ENCODE measurements at regions not wholly inside any gene's neighbourhood (a gene's known extent, or its start where the extent isn't known, plus 50 kb on each side); places are given as distances from the start of the nearest gene placed in this dataset.

DNA sequence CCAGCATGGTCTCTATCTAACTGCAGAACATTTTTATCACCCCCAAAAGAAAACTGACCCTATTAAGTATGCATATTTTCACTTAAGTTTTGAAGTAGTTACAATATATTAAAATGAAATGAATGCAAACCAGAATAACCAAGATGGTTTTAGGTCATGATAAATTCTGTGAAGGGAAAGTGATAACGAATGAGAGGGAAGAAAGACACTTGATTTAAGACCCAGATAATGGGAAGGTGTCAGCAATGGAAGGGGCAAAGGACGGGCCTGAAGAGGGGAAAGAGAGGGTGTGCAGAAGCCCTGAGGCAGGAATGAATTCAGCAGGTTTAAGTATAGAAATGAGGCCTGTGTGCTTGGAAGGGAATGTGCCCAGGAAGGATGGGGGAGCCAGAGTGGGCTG is 61.1 kb upstream of the IGFBP3 start:
- H3K36me3 ChIP-seq (ENCODE audit: control insufficient read depth, insufficient read depth, low read length, severe bottlenecking) = no peaks in the 10 kb centered on the region
- H3K27me3 ChIP-seq (replicated peaks; ENCODE audit: control insufficient read depth, insufficient read depth, low read length) = no peaks in the 10 kb centered on the region
- H3K9me3 ChIP-seq (ENCODE audit: control insufficient read depth, low read length) = peaks cover 4% of the 10 kb centered on the region
- H3K4me3 ChIP-seq (ENCODE audit: low read length) = no peak overlapping the region
- H3K4me1 ChIP-seq (ENCODE audit: control insufficient read depth, insufficient read depth, low read length) = peaks cover 56% of the 10 kb centered on the region
- H3K9ac ChIP-seq (ENCODE audit: low read length) = no peak overlapping the region
- no peak for DNase-seq (ENCODE audit: low read depth)

DNA sequence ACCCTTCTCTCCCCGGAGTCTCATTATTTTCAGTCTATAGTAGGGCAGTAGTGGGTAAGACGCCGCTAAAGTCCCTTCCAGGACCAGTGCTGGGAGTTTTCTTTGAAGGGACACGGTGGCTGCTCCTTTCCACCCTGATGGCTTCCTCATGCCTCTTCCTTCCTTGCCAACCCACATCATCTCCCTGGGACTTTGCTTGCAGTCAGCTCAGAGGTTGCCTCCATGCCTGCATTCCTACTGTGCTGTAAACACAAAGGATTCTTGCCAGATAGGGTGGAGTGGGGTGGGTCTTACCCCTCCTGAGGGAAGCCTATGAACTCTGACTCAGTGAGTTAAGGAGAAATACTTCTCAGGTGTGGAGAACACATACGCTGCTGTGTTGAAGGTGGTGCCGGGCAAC is 59.9 kb upstream of the IGFBP3 start:
- peaks cover 4% of the 10 kb centered on the region for H3K9me3 ChIP-seq (ENCODE audit: control insufficient read depth, low read length)
- H3K4me1 ChIP-seq (ENCODE audit: control insufficient read depth, insufficient read depth, low read length) = peaks cover 56% of the 10 kb centered on the region
- H3K4me3 ChIP-seq (ENCODE audit: low read length) = no peak overlapping the region
- no peak for DNase-seq (ENCODE audit: low read depth)
- H3K9ac ChIP-seq (ENCODE audit: low read length) = no peak overlapping the region
- no peaks in the 10 kb centered on the region for H3K36me3 ChIP-seq (ENCODE audit: control insufficient read depth, insufficient read depth, low read length, severe bottlenecking)
- H3K27me3 ChIP-seq (replicated peaks; ENCODE audit: control insufficient read depth, insufficient read depth, low read length) = no peaks in the 10 kb centered on the region

DNA sequence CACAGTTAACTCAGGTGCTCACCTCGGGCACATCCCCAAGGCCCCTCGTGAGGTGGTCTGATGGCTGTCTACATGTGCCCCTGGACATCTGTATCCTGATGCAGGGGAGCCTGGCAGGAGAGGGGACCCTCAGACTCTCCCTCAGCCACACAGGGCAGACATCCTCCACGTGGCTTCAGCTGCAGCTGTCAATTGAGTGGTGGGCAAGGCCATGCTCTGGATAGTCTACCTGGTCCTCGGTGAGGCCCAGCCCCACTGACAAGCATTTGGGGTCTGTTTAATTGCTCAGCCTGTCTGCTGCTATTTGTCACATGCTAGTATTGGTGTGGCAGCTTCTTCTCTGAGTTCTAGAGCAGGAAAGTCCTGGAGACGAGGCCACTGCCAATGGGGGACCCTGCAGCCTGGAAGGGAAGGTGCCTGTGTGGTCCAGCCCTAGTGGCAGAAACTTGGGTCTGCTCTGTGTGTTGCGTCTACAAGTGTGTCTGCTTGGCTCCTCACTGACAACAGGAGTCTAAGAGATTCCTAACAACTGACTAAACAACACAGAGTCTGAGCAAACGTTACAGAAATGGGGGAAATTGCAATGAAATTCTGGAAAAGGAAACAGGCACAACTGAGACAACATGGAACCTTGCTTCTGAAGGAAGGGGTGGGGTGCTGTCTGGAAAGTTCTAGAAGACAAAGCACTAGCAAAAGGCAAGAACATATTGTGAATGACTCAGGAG is 59.3 kb upstream of the IGFBP3 start:
- Histone ChIP-seq H3K4me1 (ENCODE audit: control insufficient read depth, insufficient read depth, low read length) (peaks cover 56% of the 10 kb centered on the region), H3K36me3 (ENCODE audit: control insufficient read depth, insufficient read depth, low read length, severe bottlenecking) (no peaks in the 10 kb centered on the region), H3K27me3 (replicated peaks; ENCODE audit: control insufficient read depth, insufficient read depth, low read length) (no peaks in the 10 kb centered on the region), H3K9ac (ENCODE audit: low read length) (no peak overlapping the region), H3K9me3 (ENCODE audit: control insufficient read depth, low read length) (peaks cover 4% of the 10 kb centered on the region), H3K4me3 (ENCODE audit: low read length) (no peak overlapping the region)
- DNase-seq (ENCODE audit: low read depth) = peak; percentile 49

GRCh38 chr7:45979275-45980180 is 58.5 kb upstream of the IGFBP3 start:
- peaks cover 4% of the 10 kb centered on the region for H3K9me3 ChIP-seq (ENCODE audit: control insufficient read depth, low read length)
- H3K36me3 ChIP-seq (ENCODE audit: control insufficient read depth, insufficient read depth, low read length, severe bottlenecking) = no peaks in the 10 kb centered on the region
- peaks cover 53% of the 10 kb centered on the region for H3K4me1 ChIP-seq (ENCODE audit: control insufficient read depth, insufficient read depth, low read length)
- no peak overlapping the region for H3K4me3 ChIP-seq (ENCODE audit: low read length)
- no peak for DNase-seq (ENCODE audit: low read depth)
- H3K9ac ChIP-seq (ENCODE audit: low read length) = peak overlapping the region; percentile 64
- H3K27me3 ChIP-seq (replicated peaks; ENCODE audit: control insufficient read depth, insufficient read depth, low read length) = no peaks in the 10 kb centered on the region

DNA sequence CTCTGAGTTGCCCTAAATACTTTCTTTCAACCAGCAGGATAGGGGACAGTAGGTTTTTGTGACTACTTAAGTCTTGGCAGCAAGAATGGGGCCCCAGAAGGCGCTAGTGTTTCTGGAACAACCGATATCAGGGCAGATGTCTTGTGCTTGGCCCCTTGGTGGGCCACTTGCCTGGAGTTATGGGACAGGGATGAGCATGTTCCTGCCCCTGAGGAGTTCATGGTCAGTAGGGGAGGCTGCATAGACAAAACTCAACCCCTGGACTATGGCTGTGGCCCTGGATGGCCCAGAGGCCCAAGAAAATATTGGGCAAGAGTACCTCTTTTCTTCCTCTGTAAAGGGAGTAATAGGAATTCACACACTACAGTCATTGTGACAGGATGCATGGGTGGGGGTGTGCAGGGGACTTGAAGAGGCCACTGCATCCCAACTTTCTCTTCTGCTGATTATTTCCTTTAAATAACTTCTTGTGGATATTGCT is 57.7 kb upstream of the IGFBP3 start:
- Histone ChIP-seq H3K9me3 (ENCODE audit: control insufficient read depth, low read length) (peaks cover 4% of the 10 kb centered on the region), H3K4me1 (ENCODE audit: control insufficient read depth, insufficient read depth, low read length) (peaks cover 46% of the 10 kb centered on the region), H3K27me3 (replicated peaks; ENCODE audit: control insufficient read depth, insufficient read depth, low read length) (no peaks in the 10 kb centered on the region), H3K36me3 (ENCODE audit: control insufficient read depth, insufficient read depth, low read length, severe bottlenecking) (no peaks in the 10 kb centered on the region), H3K9ac (ENCODE audit: low read length) (peak overlapping the region; percentile 64), H3K4me3 (ENCODE audit: low read length) (peak overlapping the region; percentile 64)
- peak; percentile 35 for DNase-seq (ENCODE audit: low read depth)

DNA sequence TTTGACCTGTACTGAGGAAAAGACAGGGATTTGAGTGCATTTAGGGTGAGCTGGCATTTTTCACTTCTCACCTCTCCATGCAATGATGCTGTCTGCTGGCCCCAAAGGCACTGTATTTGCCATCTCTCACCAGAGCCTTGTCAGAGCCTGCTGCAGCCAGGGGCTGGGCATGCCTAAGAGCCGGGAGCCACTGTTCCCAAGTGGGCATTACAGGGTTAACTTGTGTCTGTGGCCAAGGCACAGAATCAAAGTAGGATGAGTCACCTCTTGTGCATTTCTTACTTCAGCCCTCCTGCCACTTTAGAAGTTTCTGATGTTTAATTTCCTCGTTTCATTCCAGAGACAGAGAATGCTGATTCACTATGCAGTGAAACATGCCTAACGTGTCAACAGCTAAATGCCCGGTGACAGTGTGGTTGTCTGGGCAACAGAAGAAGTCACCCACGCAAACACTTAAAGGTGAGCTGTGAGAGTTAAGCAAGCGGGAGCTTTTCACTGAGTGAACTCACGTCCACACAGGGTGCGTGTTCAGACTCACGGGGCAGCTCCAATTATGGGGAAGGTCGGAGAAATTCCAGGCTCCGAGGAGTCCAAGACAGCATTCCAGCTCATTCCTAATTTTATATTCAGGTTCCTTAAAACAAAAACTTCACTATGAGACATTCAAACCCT is 57.1 kb upstream of the IGFBP3 start:
- no peaks in the 10 kb centered on the region for H3K27me3 ChIP-seq (replicated peaks; ENCODE audit: control insufficient read depth, insufficient read depth, low read length)
- peak overlapping the region; percentile 64 for H3K9ac ChIP-seq (ENCODE audit: low read length)
- peak; percentile 94 for DNase-seq (ENCODE audit: low read depth)
- H3K9me3 ChIP-seq (ENCODE audit: control insufficient read depth, low read length) = peaks cover 4% of the 10 kb centered on the region
- H3K4me1 ChIP-seq (ENCODE audit: control insufficient read depth, insufficient read depth, low read length) = peaks cover 39% of the 10 kb centered on the region
- H3K36me3 ChIP-seq (ENCODE audit: control insufficient read depth, insufficient read depth, low read length, severe bottlenecking) = no peaks in the 10 kb centered on the region
- H3K4me3 ChIP-seq (ENCODE audit: low read length) = peak overlapping the region; percentile 64

DNA sequence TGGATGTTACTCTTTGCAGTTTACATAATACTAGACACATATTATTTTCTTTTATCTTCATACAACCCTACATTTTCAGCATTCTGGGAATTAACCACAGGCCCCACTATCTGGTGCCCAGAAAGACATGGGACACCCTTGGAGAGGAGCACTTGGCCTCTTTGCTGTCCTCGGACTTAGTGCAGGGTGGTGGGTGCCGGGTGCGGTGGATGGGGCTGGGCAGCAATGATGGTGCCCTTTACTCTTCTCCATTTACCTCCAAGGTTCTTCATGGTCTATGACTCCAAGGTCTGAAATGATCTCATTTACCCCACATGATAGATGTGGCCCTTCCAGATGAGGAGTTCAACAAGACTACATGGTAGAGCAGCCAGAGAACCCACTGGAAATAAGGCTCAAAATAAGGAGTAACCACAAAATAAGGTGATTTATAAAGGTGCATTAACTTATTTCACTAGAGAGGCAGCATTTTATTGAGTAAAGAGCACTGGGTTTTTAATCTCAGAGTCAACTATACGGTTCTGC is 56.2 kb upstream of the IGFBP3 start:
- Histone ChIP-seq H3K4me3 (ENCODE audit: low read length) (no peak overlapping the region), H3K36me3 (ENCODE audit: control insufficient read depth, insufficient read depth, low read length, severe bottlenecking) (no peaks in the 10 kb centered on the region), H3K9ac (ENCODE audit: low read length) (peak overlapping the region; percentile 64), H3K4me1 (ENCODE audit: control insufficient read depth, insufficient read depth, low read length) (peaks cover 38% of the 10 kb centered on the region), H3K27me3 (replicated peaks; ENCODE audit: control insufficient read depth, insufficient read depth, low read length) (no peaks in the 10 kb centered on the region), H3K9me3 (ENCODE audit: control insufficient read depth, low read length) (peaks cover 2% of the 10 kb centered on the region)
- DNase-seq (ENCODE audit: low read depth) = no peak

DNA sequence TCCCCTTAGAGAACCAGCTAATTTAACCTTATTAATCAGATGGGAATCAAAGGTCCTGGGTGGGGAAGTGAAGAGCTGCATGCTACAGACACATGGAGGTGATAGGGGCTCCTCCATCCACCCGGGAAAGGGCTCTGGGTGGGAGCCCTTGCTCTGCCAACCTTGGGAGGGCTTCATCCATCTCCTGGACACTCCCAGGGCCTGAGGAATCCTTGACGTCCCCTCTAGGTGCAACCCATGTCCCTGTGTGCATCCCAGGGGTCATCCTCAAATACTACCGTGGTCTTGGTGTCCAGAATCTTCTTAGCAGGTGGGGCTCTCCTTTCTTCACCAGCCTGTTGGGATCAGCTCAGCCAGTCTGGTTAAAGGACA is 55.4 kb upstream of the IGFBP3 start:
- DNase-seq (ENCODE audit: low read depth) = no peak
- H3K9ac ChIP-seq (ENCODE audit: low read length) = no peak overlapping the region
- H3K4me3 ChIP-seq (ENCODE audit: low read length) = no peak overlapping the region
- H3K36me3 ChIP-seq (ENCODE audit: control insufficient read depth, insufficient read depth, low read length, severe bottlenecking) = no peaks in the 10 kb centered on the region
- peaks cover 38% of the 10 kb centered on the region for H3K4me1 ChIP-seq (ENCODE audit: control insufficient read depth, insufficient read depth, low read length)
- no peaks in the 10 kb centered on the region for H3K27me3 ChIP-seq (replicated peaks; ENCODE audit: control insufficient read depth, insufficient read depth, low read length)
- H3K9me3 ChIP-seq (ENCODE audit: control insufficient read depth, low read length) = no peaks in the 10 kb centered on the region

GRCh38 chr7:45975847-45976484 is 54.9 kb upstream of the IGFBP3 start:
- Histone ChIP-seq H3K36me3 (ENCODE audit: control insufficient read depth, insufficient read depth, low read length, severe bottlenecking) (no peaks in the 10 kb centered on the region), H3K4me1 (ENCODE audit: control insufficient read depth, insufficient read depth, low read length) (peaks cover 35% of the 10 kb centered on the region), H3K9ac (ENCODE audit: low read length) (no peak overlapping the region), H3K4me3 (ENCODE audit: low read length) (no peak overlapping the region), H3K27me3 (replicated peaks; ENCODE audit: control insufficient read depth, insufficient read depth, low read length) (no peaks in the 10 kb centered on the region), H3K9me3 (ENCODE audit: control insufficient read depth, low read length) (no peaks in the 10 kb centered on the region)
- no peak for DNase-seq (ENCODE audit: low read depth)

DNA sequence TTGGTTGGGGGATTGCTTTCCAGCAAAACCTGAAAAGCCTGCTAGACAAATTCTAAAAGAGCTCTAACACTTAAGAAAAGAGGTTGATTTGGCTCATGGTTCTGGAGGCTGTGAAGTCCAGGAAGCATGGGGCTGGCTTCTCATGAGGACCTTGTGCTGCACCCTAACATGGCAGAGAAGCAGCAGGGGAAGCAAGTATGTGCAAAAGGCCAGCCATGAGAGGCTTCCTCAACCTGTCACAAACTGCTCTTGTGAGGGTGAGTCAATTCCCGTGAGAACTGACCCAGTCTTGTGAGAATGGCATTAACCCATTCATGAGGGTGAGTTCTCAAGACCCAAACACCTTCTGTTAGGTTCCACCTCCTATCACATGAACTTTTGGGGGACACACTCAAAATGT is 54.3 kb upstream of the IGFBP3 start:
- H3K4me3 ChIP-seq (ENCODE audit: low read length) = no peak overlapping the region
- peaks cover 29% of the 10 kb centered on the region for H3K4me1 ChIP-seq (ENCODE audit: control insufficient read depth, insufficient read depth, low read length)

More for the DNA sequence above, 54.3 kb upstream of the IGFBP3 start:
- no peak for DNase-seq (ENCODE audit: low read depth)
- Histone ChIP-seq H3K27me3 (replicated peaks; ENCODE audit: control insufficient read depth, insufficient read depth, low read length) (no peaks in the 10 kb centered on the region), H3K36me3 (ENCODE audit: control insufficient read depth, insufficient read depth, low read length, severe bottlenecking) (no peaks in the 10 kb centered on the region), H3K9ac (ENCODE audit: low read length) (no peak overlapping the region), H3K9me3 (ENCODE audit: control insufficient read depth, low read length) (no peaks in the 10 kb centered on the region)
